DMS79 (cell line): ENCODE measurements at regions not wholly inside any gene's neighbourhood (a gene's known extent, or its start where the extent isn't known, plus 50 kb on each side); places are given as distances from the start of the nearest gene placed in this dataset.
A peak's percentile ranks its signal among the peaks of the same experiment; 100 is the strongest.

ENCODE experiments used
- DNase-seq: peaks from one replicate; lab custom pipeline; 2025; lab: John Stamatoyannopoulos, UW

- DNase-seq: no peak
These were observed 197.9 kb downstream of the NXPE2 start for GRCh38 chr11:114876234-114876633.

DNA sequence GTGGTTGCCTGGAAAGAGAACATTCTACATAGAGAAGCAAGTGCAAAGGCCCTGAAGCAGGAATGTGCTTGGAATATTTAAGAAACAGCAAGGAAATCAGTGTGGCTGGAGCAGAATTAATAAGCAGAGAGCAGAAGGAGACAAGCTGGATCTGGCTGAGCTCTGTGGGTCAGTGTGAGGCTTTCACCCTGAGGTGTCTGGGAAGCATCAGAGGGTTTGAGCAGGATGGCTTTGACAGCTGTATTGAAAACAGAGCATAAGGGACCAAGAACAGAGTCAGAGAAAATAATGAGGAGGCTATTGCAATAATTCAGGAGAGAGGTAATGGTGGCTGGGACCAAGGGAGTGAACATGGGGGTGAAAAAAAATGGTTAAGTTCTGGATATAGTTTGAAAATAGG lies 199.6 kb downstream of the NXPE2 start:
- no peak for DNase-seq

GRCh38 chr11:114880442-114880841 lies 202.1 kb downstream of the NXPE2 start:
- DNase-seq: peak; percentile 97

DNA sequence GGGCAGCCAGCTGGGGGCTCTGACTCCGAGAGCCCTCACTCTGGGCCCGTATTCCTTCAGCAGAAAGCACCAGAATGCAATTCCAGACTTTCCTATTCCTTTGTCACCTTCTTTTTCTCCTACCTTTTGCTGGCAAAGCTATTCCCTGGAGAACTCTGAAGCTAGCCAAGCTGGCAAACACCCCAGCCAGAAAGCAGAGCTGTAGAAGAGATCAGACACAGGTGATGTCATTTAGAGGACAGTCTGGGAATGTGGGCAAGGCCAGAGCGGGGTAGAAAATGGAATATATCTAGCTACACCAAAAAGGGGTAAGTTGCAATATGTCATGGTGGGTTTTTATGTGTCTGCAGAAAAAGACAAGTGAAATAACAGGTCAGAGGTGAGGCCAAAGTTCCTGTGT lies 205.1 kb downstream of the NXPE2 start:
- DNase-seq: no peak

DNA sequence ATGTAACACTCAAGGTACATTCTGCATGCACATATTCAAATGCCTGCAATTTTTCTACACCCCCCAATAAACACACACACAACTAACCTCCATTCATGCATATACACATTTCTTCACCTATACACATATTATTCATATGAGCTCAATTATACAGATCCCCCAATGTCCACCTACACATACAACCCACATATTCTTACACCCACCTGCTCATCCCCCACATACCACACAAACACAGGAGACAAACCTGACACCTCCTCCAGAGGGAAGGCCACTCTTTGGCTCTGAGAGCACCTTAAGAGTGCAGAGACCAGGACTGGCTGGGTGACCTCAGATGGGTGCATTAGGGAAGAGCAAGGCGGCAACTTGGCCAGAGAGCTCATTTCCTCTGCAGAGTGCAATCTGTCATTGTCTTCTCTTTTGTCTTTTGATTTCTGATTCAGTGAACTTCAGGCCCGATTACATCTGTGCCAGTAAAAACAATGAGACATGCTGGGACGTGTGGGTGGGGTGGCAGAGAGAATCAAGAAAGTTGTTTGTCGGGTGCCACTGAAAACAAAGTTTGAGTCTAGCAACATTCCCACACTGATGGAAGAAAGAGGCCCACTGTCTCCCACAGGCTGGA lies 208.4 kb downstream of the NXPE2 start:
- DNase-seq: no peak

DNA sequence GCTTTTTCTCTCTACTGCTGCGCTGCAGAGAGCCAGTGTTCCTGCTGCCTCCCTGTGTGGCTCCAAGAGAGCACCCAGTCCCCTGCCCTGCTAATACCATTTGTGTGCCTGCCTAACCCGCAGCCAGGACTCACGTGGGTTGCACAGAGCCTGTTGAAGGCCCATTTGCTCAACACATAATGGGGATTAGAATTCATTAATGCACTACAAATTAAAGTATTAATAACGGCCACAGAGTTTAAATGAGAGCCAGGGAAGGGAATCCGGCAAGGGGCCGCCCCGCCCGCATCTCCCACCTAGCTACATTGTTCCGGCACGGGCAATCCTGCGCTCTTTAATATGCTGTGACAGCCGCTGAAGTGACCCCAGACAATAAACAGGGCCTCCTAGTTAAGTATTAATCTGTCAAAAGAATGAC lies 211.3 kb downstream of the NXPE2 start:
- DNase-seq: no peak

- no peak for DNase-seq
These were observed 211.7 kb downstream of the NXPE2 start for GRCh38 chr11:114890038-114890437.

- DNase-seq: no peak
These were observed 213.6 kb downstream of the NXPE2 start for GRCh38 chr11:114891911-114892310.

- no peak for DNase-seq
These were observed 214.3 kb downstream of the NXPE2 start for GRCh38 chr11:114892381-114893197.

DNA sequence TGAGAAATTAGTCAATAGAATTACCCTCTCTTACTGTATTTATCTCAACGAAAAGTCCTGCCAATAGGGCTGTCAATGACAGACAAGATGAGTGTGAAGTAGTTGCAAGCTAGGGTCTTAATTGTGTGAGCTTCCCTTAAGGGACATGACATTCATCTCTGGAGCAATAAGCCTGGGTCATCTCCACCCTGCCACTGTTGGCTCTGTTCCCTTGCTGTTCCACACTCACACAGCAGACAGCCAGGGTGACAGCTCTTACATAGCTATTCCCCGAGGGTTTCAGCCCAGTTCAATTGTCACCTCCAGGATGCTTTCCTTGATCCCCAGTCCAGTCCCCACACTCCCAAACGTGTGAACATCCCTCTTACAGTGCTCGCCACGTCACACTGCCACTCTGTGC lies 215.0 kb downstream of the NXPE2 start:
- DNase-seq: no peak

- DNase-seq: no peak
These were observed 218.3 kb downstream of the NXPE2 start for GRCh38 chr11:114896594-114896993.

- no peak for DNase-seq
These were observed 231.5 kb downstream of the NXPE2 start for GRCh38 chr11:114909866-114910265.

GRCh38 chr11:114912826-114913225 lies 234.5 kb downstream of the NXPE2 start:
- no peak for DNase-seq

GRCh38 chr11:114914231-114915005 lies 236.1 kb downstream of the NXPE2 start:
- DNase-seq: no peak

DNA sequence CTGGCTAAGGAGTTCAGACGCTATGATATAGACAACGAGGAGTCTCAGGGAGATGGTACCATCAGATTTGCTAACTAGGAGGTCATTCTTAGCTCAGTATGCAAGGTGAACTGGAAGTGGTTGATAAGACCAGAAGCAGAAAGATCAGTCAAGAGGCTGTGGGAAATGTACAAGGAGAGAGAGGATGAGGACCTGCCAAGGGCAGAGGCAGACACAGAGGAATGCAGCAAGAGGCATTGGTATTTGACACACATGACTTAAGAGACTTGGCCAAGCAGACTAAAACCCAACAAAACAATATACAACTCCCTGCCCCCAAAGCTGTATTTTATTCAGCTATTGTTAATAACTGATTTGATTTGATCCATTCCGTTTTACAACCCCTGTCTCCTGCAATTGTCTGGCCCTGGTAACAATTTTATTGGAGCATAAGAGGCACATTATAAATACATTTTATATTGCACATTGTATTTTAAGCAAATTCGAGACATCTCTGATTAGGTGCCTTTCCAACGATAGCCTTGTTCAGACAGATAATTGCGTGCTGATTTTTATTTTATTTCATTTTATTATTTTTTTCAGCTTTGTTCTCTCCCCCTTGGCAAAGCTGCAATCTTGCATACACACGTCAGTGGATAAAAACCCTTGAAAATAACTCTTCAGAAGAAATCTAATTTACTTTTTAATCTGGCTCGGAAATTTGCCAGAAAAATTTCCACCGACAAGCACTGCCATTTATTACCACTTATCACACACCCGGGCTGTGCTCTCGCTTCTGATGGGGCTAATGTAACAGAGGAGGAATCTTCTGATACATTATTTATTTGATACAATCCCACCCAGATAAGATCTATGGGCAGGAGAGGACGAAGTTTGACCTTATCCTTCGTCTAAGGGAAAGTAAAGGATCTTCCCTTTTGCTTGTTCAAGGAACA lies 237.8 kb downstream of the NXPE2 start:
- DNase-seq: peak; percentile 30

DNA sequence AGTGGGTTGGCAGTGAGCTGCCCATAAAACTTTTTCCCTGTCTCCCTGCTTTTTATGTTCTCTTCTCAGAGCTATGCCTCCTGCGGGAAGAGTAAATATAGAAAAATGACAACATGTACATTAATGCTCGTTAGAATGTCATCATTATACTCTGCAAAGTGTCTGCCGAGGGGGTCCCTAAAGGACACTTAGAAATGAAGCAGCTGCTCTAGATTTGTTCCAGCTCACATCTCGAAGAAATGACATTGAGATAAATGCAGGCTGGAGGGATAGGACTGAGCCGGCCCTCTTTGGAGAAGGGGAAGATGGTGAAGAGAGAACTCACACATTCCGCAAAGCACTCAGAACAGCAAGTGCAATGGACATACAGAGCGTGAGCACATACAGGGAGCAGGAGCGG lies 240.0 kb downstream of the NXPE2 start:
- no peak for DNase-seq

- no peak for DNase-seq
These were observed 243.4 kb downstream of the NXPE2 start for GRCh38 chr11:114921697-114922096.

DNA sequence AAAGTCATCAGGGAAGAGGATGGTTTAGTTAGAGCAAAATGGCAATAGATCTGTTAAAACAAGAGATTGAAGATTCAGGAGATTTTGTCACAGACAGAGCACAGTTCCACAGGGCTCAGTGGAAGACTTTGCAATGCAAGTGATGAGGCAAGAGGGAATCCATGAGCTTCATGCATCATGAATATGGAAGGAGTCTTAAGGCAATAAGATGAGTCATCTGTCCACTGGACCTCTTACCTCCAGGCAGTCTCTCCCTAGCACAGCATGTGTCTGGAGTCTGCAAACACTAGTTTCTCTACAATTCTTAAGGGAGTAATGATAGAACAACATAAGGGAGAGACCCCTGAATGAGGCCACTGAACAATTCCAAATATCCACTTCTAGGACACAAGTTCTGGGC lies 245.7 kb downstream of the NXPE2 start:
- no peak for DNase-seq

- DNase-seq: no peak
These were observed 247.3 kb downstream of the NXPE2 start for GRCh38 chr11:114925591-114925990.

DNA sequence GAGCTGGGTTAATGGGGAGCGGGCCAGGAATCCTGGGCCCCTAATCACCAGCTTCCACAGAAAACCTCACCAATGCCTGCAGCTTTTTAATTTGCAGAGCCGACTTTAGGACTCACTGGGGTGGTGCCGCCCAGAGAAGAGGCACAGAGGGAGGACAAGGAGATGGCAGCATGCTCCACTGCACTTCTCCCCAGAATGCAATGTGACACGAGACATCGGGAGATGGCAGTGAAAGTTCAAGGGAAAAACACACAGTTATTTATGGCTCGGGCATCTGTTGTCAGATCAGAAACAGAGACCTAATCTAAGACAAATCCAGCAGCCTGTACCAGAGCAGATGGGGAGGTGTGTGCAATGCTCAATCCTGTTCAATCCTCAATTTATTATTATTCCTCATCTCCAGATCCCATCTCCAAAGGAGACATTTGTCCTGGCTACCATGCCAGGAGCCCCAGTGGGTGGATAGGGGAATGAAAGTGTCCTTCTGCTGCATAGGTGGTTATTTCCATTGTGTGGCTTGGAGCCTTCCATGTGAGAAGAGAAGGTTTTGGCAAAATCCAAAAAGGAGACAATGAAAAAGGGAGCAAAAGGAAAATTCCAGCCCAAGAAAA lies 250.0 kb downstream of the NXPE2 start:
- DNase-seq: no peak

DNA sequence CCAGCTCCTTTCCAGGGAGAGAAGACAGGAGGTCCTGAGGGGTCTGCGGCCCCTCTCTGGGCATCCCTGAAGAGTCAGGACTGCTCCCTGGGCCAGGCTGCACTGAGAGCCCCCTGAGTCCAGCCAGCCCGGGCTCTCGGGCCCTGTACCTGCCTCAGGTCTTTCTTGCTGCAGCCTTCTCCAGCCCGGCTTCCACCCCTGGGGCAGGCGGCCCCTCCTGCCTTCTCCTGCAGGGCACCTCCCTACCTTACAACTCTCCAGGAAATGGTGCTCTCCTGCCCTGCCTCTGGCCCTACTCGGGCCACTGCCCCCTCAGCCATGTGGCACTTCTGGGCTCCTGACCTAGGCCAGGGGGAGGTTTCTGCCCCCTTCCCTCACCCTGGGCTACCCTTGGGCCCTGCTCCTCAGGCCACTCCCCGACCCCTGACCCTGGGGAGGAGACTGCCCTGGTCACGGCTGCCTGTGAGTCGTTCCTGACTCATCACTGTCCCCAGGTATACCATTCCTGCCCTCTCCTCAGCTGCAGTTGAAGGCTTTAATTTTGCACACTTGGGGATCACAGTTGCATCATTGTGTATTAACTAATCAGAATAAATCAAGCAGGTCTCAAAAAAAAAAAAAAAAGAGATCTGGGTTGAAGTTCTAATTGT lies 251.1 kb downstream of the NXPE2 start:
- no peak for DNase-seq
